HUDEP-2 (cell line): ENCODE measurements at regions not wholly inside any gene's neighbourhood (a gene's known extent, or its start where the extent isn't known, plus 50 kb on each side); places are given as distances from the start of the nearest gene placed in this dataset.

Experiments
- DNase-seq, 76 experiments: peaks; one replicate each; lab custom pipeline; 2025; ENCODE audit not compliant: unreplicated experiment in 76 of 76; lab: John Stamatoyannopoulos, UW

GRCh38 chr7:91323626-91324158 lies 59.5 kb downstream of the FZD1 start:
- DNase-seq = no peak

DNA sequence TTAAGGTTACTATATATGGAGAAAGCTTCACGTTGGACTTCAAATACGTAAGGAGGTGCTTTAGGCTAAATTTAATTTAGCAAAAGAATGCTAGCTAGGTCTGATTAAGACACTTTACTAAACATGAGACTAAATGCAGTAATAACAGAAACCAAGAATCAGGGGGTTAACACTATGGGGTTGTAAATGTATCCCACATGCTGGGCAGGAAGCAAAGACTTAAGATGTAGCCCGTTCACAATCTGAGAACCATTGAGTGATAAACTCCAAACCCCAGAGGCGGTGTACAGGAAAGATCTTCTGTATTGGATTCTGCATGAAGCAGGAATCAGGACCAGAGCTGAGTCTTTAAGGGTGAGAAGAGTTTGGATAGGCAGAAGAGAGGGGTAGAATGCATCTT lies 60.4 kb downstream of the FZD1 start:
- no peak for DNase-seq

- no peak for DNase-seq
Observed at GRCh38 chr7:91325726-91326125, 61.5 kb downstream of the FZD1 start.

- DNase-seq = no peak
Observed at GRCh38 chr7:91326516-91327199, 62.4 kb downstream of the FZD1 start.

DNA sequence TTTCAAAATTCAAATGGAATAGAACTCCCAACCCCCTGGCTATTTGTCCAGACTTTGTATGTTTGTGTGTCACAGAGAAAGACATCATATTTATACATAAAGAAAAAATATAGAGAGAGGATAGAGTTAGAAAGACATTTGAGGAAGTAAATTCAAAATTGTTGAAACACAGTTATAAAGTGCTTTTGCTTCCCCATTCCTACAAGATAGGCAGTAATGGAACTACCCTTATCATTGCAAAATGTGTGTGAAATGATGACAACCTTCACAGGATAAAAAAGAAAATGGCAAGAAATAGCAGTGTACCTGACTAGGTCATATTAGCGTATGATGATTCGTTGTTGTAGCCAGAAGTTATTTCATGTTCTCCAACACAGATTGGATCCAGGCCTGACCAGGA lies 63.1 kb downstream of the FZD1 start:
- DNase-seq = no peak

- no peak for DNase-seq
Observed at GRCh38 chr7:91329571-91329970, 65.3 kb downstream of the FZD1 start.

GRCh38 chr7:91330191-91330808 lies 66.1 kb downstream of the FZD1 start:
- DNase-seq = no peak

GRCh38 chr7:91330866-91331265 lies 66.6 kb downstream of the FZD1 start:
- DNase-seq = no peak

DNA sequence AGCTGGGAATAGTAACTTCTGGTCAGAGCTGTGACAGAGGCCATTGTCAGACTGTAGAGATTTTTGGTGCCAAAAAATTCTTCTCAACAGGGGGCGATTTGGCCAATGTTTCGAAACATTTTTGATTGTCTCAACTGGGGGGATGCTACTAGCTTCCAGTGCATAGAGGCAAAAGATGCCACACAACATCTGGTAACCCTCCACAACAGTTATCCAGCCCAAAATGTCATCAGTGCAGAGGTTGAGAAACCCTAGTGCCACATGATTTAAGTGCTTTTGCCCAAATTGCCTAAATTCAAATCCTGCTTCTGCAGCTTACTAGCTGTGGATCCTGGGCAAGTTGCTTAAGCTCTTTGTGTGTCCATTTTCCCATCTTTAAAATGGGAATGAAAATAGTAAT lies 71.9 kb downstream of the FZD1 start:
- no peak for DNase-seq

DNA sequence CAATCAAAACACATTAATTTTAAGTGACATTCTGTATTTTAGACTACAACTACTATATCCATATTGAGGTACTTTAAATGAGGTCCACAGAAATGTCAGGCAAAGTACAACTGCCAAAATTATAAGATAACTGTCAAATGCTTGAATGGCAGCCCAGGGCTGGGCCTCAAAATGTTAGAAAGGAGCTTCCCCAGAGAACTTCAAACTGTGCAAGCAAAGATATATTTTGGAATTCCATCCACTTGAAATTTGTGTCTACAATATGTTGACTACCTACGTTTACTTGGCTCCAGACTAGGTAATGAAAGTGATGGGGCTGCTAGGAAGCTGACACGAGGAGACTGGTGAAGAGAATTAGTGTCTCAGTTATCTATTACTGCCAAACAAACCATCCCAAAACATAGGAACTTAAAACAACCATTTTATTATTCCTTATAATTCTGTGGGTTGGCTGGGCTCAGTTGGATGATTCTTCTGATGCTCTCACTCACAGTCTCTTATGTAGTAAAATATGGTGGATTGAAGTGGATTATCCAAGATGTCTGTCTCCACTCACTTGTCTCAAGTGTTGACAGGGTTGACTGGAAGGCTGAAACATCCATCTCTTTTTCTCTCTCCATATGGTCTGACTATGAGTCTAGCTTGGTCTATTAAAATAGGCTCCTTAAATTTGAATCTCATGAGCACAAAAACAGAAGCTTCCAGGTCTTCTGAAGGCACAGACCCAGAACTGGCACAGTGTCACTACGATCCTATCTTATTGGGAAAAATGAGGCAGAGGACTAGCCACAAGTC lies 74.2 kb downstream of the FZD1 start:
- DNase-seq = no peak

GRCh38 chr7:91342346-91342745 lies 78.1 kb downstream of the FZD1 start:
- no peak for DNase-seq

DNA sequence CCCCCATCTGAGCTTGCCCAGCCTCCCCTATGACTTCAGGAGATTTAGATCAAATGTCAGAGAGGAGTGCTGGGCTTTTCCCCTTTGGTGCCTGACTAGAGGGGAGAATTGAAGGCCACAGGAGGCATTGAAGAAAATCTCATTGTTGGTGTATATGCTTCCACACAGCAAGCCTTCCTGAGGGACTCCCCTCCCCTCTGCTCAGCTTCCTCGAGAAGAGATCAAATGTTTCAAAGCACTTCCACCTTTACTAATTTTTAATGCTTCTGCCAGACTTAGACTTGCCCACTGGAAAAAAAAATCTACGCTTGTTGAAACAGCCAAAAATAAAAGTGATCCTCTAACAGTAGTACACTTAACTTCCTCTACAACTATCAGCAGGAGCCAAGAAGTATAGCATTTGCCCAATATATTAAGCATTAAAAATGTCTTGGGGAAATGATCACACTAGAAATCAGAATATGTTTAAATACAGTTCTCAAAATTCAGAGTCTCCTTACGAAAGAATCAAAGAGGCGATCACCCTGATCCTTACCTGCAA lies 79.3 kb downstream of the FZD1 start:
- DNase-seq = no peak

GRCh38 chr7:91343996-91344629 lies 79.9 kb downstream of the FZD1 start:
- no peak for DNase-seq

DNA sequence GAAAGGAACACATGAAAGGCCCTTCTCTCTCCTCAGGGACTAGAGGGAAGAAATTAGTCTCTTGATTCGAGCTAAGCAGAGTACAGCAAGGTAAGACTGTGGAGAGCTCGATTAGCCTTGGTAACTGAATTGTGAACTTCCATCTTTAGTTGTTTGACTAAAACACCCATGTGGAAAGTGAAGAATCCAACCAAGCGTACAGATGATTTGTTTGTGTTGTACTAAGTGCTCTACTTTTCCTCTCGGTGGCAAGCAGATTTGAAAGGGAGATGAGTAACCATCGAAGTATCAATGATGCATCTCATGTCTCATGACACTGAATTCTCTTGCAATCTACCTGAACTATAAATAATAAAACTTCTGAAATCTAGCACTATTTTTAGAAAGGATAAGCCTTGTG lies 80.7 kb downstream of the FZD1 start:
- no peak for DNase-seq

- DNase-seq = no peak
Observed at GRCh38 chr7:91345449-91345848, 81.2 kb downstream of the FZD1 start.

DNA sequence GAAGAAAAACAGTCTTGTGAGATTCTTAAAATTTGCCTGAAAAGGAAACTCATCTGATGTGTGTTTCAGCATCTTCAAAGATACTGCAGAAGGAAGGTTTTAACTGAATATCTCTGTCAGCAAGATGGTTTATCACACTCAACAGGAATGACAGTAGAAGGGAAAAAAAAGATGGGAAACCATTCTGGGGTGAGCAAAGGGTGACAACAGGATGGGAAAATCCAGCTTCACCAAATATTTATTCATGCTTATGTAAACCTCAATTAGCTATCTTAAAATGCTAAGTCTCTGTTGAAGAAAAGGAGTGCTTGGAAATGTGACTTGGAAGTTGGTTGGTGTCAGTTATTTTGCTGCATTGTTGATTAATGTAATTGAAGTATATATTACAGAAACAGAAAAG lies 82.2 kb downstream of the FZD1 start:
- DNase-seq = no peak

DNA sequence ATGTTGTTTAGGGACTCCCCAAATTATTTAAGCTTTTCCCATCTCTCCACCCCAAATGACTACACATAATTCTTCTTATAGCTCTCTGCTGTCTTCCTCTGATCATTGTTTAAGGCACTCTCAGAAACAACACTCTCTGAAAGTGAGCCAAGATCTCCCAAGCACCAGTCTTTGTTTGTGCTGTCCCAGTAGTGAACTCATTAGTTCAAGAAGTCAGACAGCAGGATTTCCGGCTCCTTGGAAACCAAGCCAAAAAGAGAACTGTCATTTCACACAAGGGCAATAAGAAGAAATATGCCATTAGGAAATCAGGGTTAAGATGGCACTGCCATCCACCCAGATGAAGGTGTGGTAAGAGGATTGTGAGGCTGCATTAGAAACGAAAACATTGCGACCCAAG lies 83.1 kb downstream of the FZD1 start:
- no peak for DNase-seq

DNA sequence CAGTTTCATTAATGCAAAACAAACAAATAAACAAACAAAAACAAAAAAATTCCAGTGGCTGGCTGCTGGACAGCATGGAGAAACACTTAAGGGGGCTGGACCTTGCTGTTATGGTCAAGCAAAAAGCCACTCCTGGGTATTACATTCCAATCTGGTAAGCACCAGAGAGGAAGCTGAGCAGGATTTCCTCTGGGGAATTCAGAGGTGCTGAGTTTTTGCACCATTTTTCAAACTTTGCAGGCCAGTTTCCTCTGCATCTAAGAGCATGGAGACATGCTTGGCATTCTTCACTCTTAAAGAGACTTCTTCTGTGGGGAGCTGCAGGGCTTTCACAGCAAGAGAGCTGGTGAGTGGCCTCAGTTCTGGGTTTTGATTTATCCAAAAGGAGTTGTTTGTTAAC lies 84.5 kb downstream of the FZD1 start:
- no peak for DNase-seq

- DNase-seq = no peak
Observed at GRCh38 chr7:91351374-91351773, 87.1 kb downstream of the FZD1 start.

DNA sequence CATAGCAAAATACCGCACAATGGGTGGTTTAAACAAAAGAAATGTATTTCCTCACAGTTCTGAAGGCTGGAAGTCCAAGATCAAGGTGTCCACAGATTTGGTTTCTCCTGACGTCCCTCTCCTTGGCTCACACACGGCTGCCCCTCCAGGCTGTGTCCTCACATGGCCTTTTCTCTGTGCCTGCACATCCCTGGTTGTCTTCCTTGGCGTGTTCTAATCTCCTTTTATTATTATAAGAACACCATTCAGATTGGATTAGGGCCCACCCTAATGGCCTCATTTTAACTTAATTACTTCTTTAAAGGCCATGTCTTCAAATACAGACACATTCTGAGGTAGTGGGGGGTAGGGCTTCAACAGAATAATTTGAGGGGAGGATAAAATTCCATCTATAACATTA lies 87.9 kb downstream of the FZD1 start:
- DNase-seq = no peak

DNA sequence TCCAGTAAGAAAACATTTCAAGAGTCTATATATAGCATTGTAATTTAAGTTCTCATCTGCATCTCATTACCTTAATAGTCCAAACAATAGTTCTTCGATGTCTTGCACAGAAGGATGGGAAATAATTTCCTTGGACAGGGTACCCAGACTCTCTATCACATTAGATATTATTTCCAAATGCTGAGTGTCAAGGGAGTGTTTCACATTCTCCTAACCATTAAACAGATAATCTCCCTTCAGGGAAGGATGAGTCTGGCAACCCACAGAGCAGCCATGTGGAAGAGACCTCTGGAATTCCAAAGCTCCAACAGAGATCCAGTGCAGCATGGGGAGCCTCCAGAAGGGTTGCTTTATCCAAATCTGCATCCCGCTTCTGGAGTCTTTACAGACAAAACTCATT lies 89.6 kb downstream of the FZD1 start:
- no peak for DNase-seq
